OCI-LY7 (cell line): ENCODE measurements at regions not wholly inside any gene's neighbourhood (a gene's known extent, or its start where the extent isn't known, plus 50 kb on each side); places are given as distances from the start of the nearest gene placed in this dataset.

Experiments used
- BruUV-seq: library from RNA; stranded (reverse); fragments of 400-500 nt; replicated peaks from 2 replicates; lab custom pipeline; 2021; lab: Mats Ljungman, UMichigan
- CTCF ChIA-PET: fragments of 300-600 bp; sonication (Branson Sonifier 250); formaldehyde crosslinking; loops from one replicate; lab custom pipeline; 2022; ENCODE audit warnings: antibody characterized with exemption; ENCODE audit not compliant: unreplicated experiment; lab: Charles Lee
- POLR2A ChIA-PET: fragments of 300-600 bp; sonication (Branson Sonifier 250); formaldehyde crosslinking; loops from one replicate; lab custom pipeline; 2022; ENCODE audit warnings: antibody characterized with exemption; lab: Charles Lee
- DNase-seq: peaks from one replicate; pipeline ENCODE4 v3.0.0-alpha.2; 2015; ENCODE audit warnings: low spot score
- H2AFZ ChIP-seq: fragments of 200-600 bp; sonication (generic), shearing (Covaris generic); 2 replicates; pipeline ENCODE4 v1.6.1; 2014; ENCODE audit warnings: mild to moderate bottlenecking, antibody characterized with exemption, low read length, moderate library complexity
- H3K27ac ChIP-seq: fragments of 200-600 bp; sonication (generic); 2 replicates; pipeline ENCODE4 v1.5.1; 2014; ENCODE audit warnings: mixed run types, low read depth, mild to moderate bottlenecking, moderate library complexity, low read length, inconsistent platforms; ENCODE audit not compliant: poor library complexity, severe bottlenecking
- H3K36me3 ChIP-seq: fragments of 200-600 bp; sonication (generic); 2 replicates; pipeline ENCODE4 v1.6.1; 2014; ENCODE audit warnings: mild to moderate bottlenecking, antibody characterized with exemption, low read length, moderate library complexity, mixed read lengths; ENCODE audit not compliant: insufficient read depth
- H3K4me1 ChIP-seq: fragments of 200-600 bp; sonication (generic); 2 replicates; pipeline ENCODE4 v1.5.1; 2014; ENCODE audit warnings: mild to moderate bottlenecking, low read length; ENCODE audit not compliant: insufficient read depth, poor library complexity, severe bottlenecking
- H3K4me2 ChIP-seq: fragments of 200-600 bp; sonication (generic); 2 replicates; pipeline ENCODE4 v1.6.1; 2014; ENCODE audit warnings: mild to moderate bottlenecking, low read length
- H3K4me3 ChIP-seq: fragments of 200-600 bp; sonication (generic); 2 replicates; pipeline ENCODE4 v1.5.1; 2014; ENCODE audit warnings: mild to moderate bottlenecking, low read depth, low read length; ENCODE audit not compliant: poor library complexity, severe bottlenecking
- H3K79me2 ChIP-seq: fragments of 200-600 bp; sonication (generic); 2 replicates; pipeline ENCODE4 v1.6.1; 2016; ENCODE audit warnings: low read depth, mild to moderate bottlenecking, low read length, moderate library complexity, mixed read lengths; ENCODE audit not compliant: insufficient read depth
- H3K9me2 ChIP-seq: fragments of 200-600 bp; sonication (generic); 2 replicates; pipeline ENCODE4 v1.6.1; 2016; ENCODE audit warnings: mild to moderate bottlenecking, low read length, mixed read lengths; ENCODE audit not compliant: insufficient read depth
- H3K9me3 ChIP-seq: fragments of 200-600 bp; sonication (generic); 2 replicates; pipeline ENCODE4 v1.6.1; 2014; ENCODE audit warnings: mild to moderate bottlenecking, mixed run types, low read length, mixed read lengths
- H4K20me1 ChIP-seq: fragments of 200-600 bp; sonication (generic); 2 replicates; pipeline ENCODE4 v1.6.1; 2014; ENCODE audit warnings: mild to moderate bottlenecking, antibody characterized with exemption, low read length, moderate library complexity, mixed read lengths; ENCODE audit not compliant: insufficient read depth
- EZH2phosphoT487 ChIP-seq: fragments of 200-600 bp; sonication (generic); IDR thresholded peaks from 2 replicates; pipeline ENCODE4 v1.6.1; 2018; ENCODE audit warnings: low read depth, borderline replicate concordance, mild to moderate bottlenecking, mixed run types, antibody characterized with exemption, low read length, moderate library complexity, mixed read lengths
- intact Hi-C: fragments of 100-400 bp; cut with micrococcal nuclease; formaldehyde crosslinking; loops from one replicate; pipeline ENCODE4 v1.10.0; 2022; ENCODE audit not compliant: unreplicated experiment
- TF ChIP-seq, protein P1 (sequence below): fragments of 200-600 bp; sonication (generic); conservative IDR thresholded peaks from 2 replicates; pipeline ENCODE4 v1.5.1; 2014; ENCODE audit warnings: mild to moderate bottlenecking, antibody characterized with exemption, low read length, moderate library complexity, mixed read lengths

DNA sequence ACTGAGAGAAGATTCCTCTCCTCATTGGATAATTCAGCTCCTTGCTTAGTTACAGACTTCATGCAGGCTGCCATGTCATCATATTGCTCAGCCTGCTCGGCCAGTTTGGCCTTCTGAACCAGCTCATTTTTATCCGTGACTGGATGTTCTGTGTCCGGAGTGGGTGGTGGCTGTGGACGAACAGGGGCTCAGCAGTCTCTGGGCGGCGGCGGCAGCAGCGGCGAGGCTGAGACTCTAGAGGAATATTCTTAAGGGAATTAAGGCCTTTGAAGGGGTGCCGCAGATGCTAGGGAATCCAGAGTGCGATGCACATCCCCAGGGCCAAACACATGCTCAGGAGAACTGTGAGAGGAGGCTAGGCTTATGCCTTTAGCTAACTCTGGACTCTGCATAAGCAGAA is 97.9 kb upstream of the GYPC start:
- Histone ChIP-seq H3K4me1 (no peaks in the 10 kb centered on the region), H3K9me3 (no peaks in the 10 kb centered on the region), H3K36me3 (no peaks in the 10 kb centered on the region), H4K20me1 (no peaks in the 10 kb centered on the region), H2AFZ (no peak overlapping the region), H3K27ac (no peak overlapping the region), H3K4me3 (no peak overlapping the region), H3K9me2 (no peaks in the 10 kb centered on the region), H3K4me2 (no peak overlapping the region), H3K79me2 (no peaks in the 10 kb centered on the region)
- BruUV-seq: no TSS peak
- ChIA-PET CTCF (no interaction called here), POLR2A (no interaction called here)
- TF ChIP-seq, protein P1, sequence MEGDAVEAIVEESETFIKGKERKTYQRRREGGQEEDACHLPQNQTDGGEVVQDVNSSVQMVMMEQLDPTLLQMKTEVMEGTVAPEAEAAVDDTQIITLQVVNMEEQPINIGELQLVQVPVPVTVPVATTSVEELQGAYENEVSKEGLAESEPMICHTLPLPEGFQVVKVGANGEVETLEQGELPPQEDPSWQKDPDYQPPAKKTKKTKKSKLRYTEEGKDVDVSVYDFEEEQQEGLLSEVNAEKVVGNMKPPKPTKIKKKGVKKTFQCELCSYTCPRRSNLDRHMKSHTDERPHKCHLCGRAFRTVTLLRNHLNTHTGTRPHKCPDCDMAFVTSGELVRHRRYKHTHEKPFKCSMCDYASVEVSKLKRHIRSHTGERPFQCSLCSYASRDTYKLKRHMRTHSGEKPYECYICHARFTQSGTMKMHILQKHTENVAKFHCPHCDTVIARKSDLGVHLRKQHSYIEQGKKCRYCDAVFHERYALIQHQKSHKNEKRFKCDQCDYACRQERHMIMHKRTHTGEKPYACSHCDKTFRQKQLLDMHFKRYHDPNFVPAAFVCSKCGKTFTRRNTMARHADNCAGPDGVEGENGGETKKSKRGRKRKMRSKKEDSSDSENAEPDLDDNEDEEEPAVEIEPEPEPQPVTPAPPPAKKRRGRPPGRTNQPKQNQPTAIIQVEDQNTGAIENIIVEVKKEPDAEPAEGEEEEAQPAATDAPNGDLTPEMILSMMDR: no peak
- DNase-seq: no peak
- intact Hi-C loops: no loop called here

DNA sequence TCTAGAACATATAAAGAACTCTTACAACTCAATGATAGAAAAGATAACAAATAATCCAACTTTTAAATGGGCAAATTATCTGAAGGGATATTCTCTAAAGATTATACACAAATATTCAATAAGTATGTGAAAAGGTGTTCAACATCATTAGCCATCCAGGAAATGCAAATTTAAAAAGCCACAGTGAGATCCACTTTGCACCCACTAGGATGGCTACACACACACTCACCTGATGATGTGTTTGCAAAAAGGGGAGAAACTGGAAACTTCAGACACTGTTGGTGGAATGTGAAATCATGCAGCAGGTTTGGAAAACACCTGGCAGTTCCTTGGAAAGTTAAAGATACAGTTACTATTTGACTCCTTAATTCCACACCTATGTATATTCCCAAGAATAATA is 87.2 kb upstream of the GYPC start:
- TF ChIP-seq, protein P1: no peak
- no peak for TF ChIP-seq EZH2phosphoT487
- H2AFZ ChIP-seq: no peak overlapping the region
- no peak overlapping the region for H3K4me2 ChIP-seq
- no peak overlapping the region for H3K4me3 ChIP-seq
- no peaks in the 10 kb centered on the region for H3K79me2 ChIP-seq
- no peaks in the 10 kb centered on the region for H3K9me3 ChIP-seq
- H3K27ac ChIP-seq: no peak overlapping the region
- no TSS peak for BruUV-seq
- CTCF ChIA-PET: no interaction called here
- no peaks in the 10 kb centered on the region for H4K20me1 ChIP-seq
- no peaks in the 10 kb centered on the region for H3K9me2 ChIP-seq
- intact Hi-C loops: no loop called here
- no peaks in the 10 kb centered on the region for H3K4me1 ChIP-seq
- POLR2A ChIA-PET: no interaction called here
- H3K36me3 ChIP-seq: no peaks in the 10 kb centered on the region
- DNase-seq: no peak

DNA sequence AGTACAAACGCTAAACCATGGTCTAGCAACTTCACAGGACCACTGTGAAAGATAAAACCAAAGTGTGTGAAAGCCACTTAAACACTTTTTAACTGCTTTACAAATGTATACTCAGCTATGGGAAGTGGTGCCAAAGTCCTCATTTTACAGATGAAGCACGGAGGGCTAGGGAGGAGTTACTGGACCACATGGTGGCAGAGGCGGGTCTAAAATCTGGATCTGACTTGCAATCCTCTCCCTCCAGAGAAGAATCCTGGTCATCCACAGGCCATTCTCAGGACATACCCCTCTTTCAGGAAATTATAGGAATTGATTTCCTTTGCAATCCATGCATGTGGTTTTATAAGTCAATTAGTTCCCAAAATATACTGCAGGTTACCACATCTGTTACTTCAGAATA is 84.6 kb upstream of the GYPC start:
- Histone ChIP-seq H3K4me2 (no peak overlapping the region), H3K36me3 (no peaks in the 10 kb centered on the region), H3K9me2 (no peaks in the 10 kb centered on the region), H3K4me3 (no peak overlapping the region), H3K27ac (no peak overlapping the region), H3K79me2 (no peaks in the 10 kb centered on the region), H4K20me1 (no peaks in the 10 kb centered on the region), H3K4me1 (no peaks in the 10 kb centered on the region), H2AFZ (no peak overlapping the region), H3K9me3 (no peaks in the 10 kb centered on the region)
- POLR2A ChIA-PET: interaction anchor here (0.7 kb wide), 1 partner anchor 50 kb away, joined by 3 read pairs; no protein-coding TSS in a partner anchor
- CTCF ChIA-PET: no interaction called here
- TF ChIP-seq, protein P1: 0 out of 2 replicates have a peak, but pooled peaks have one; percentile 17
- TF ChIP-seq EZH2phosphoT487: no peak
- intact Hi-C loops: no loop called here
- no TSS peak for BruUV-seq
- no peak for DNase-seq
